Body of pancreas (tissue), 4 donors: ENCODE measurements at regions not wholly inside any gene's neighbourhood (a gene's known extent, or its start where the extent isn't known, plus 50 kb on each side); places are given as distances from the start of the nearest gene placed in this dataset.

Experiments used
- POLR2A ChIP-seq, 3 donors: fragments of 450-650 bp; IDR thresholded peaks; one replicate each; pipeline ENCODE4 v1.6.1; 2016; ENCODE audit warnings: antibody characterized with exemption in 3 of 3, mild to moderate bottlenecking in 2 of 3
- TF ChIP-seq, protein P1 (sequence below), 7 experiments: fragments of 450-650 bp in 4 of 7; fragments of 200-600 bp in 3 of 7; sonication (generic) in 3 of 7; IDR thresholded peaks; one replicate each; pipeline ENCODE4 v1.5.1; 2016 to 2019; ENCODE audit warnings: antibody characterized with exemption in 7 of 7

DNA sequence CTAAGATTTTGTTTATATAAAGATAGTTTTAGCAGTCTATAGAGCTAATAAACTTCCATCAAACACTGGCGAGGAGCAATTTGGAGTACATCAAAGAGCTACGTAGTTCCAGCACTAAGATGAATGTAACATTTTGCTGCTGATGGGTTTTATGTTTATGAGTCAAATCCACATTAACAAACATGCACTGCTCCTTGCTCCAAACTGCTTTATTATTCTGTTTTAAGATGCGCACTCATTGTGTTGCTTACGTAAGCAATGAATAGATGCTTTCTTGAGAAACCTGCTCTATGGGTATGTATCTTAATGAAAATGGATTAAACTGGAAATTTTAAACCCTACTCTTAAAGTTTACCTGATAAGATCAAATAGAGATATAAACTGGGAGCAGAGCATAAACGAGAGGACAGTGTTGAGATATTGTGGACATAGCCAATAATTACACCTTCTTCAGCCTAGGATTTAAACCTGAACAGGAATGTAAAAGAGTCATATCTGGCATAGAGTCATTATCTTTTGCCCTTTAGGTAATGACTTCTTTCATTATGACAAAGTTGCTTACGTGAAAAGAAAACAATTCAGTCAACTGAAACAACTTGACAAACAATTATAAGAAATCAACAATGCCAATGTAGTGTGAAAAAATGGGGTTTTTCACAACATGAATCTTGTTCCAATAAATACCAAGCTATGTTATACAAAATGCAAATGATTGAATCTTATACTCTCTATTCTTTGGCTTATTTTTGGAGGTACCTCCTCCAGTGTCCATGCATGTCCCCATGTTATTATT, 153.5 kb upstream of the MTPN start:
- TF ChIP-seq, protein P1, sequence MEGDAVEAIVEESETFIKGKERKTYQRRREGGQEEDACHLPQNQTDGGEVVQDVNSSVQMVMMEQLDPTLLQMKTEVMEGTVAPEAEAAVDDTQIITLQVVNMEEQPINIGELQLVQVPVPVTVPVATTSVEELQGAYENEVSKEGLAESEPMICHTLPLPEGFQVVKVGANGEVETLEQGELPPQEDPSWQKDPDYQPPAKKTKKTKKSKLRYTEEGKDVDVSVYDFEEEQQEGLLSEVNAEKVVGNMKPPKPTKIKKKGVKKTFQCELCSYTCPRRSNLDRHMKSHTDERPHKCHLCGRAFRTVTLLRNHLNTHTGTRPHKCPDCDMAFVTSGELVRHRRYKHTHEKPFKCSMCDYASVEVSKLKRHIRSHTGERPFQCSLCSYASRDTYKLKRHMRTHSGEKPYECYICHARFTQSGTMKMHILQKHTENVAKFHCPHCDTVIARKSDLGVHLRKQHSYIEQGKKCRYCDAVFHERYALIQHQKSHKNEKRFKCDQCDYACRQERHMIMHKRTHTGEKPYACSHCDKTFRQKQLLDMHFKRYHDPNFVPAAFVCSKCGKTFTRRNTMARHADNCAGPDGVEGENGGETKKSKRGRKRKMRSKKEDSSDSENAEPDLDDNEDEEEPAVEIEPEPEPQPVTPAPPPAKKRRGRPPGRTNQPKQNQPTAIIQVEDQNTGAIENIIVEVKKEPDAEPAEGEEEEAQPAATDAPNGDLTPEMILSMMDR (IDR thresholded peaks at IDR 0.05): no peak
- TF ChIP-seq POLR2A (IDR thresholded peaks at IDR 0.05): no peak
